Head of caudate nucleus (tissue), 42 donors: ENCODE measurements at regions not wholly inside any gene's neighbourhood (a gene's known extent, or its start where the extent isn't known, plus 50 kb on each side); places are given as distances from the start of the nearest gene placed in this dataset.

Source experiments
- DNase-seq, 42 donors: peaks; one replicate each; pipeline versions ENCODE4 v3.0.0 to v3.0.0-alpha.2; 2020 to 2021; ENCODE audit warnings: mixed read lengths in 7 of 42
- intact Hi-C: fragments of 100-400 bp; cut with DNase I; formaldehyde crosslinking; loops from one replicate; pipeline ENCODE4 v1.15.0; 2022

GRCh38 chr4:163744861-163745260 lies 250.4 kb downstream of the TMA16 start:
- intact Hi-C loops, result no loop called here
- DNase-seq, result no peak

GRCh38 chr4:163747293-163747692 lies 252.8 kb downstream of the TMA16 start:
- no peak for DNase-seq
- intact Hi-C loops, result no loop called here

- DNase-seq, result no peak
- intact Hi-C loops, result no loop called here
Observed at GRCh38 chr4:163747886-163748285, 253.4 kb downstream of the TMA16 start.

- intact Hi-C loops, result no loop called here
- DNase-seq, result peak in 2 of 42 donors; percentile 3 to 5
Observed at GRCh38 chr4:163748449-163748848, 254.0 kb downstream of the TMA16 start.

DNA sequence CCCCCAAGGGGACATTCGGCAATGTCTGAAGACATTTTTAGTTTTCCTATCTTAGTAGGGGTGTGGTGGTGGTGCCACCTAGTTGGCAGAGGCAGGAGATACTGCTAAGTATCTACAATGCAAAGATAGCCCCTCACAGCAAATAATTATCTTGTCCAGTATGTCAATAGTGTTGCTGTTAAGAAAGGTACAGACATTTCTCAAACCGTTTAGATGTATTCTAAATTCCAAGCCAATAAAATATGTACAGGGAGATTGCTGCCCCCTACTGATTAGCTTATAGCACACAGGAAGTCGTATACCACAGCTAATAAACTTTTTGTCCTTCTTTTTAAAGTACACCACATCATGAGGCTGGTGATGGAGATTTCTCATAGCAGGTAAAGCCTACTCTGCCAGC lies 260.5 kb downstream of the TMA16 start:
- DNase-seq, result peak in 1 of 42 donors; percentile 18
- intact Hi-C loops, result loop anchor here (10.0 kb wide), 1 partner anchor 200 kb away; no protein-coding TSS in a partner anchor

GRCh38 chr4:163757219-163757618 lies 262.7 kb downstream of the TMA16 start:
- intact Hi-C loops, result loop anchor here (10.0 kb wide), 1 partner anchor 202 kb away; no protein-coding TSS in a partner anchor
- DNase-seq, result no peak

DNA sequence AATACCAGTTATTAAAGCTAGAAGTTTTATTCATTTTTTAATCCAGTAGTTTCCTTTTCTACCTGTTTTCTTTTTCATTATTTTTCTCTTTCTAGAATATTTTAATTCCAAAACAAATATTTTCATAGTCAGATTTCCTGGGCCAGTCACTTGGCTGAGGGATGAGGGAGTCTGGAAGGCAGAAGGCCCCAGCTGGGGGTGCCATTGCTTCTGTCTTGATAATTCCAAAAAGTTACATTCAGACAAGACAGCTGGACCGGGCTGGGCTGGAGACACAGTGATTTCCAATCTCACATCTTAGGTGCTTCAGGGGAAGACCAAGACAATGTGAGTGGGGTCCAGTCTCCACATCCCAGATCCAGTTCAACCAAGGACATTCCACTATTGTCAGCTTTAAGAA lies 263.5 kb downstream of the TMA16 start:
- DNase-seq, result peak in 18 of 42 donors; percentile 4 to 65 (median 19)
- intact Hi-C loops, result loop anchor here (10.0 kb wide), 1 partner anchor 203 kb away; no protein-coding TSS in a partner anchor

DNA sequence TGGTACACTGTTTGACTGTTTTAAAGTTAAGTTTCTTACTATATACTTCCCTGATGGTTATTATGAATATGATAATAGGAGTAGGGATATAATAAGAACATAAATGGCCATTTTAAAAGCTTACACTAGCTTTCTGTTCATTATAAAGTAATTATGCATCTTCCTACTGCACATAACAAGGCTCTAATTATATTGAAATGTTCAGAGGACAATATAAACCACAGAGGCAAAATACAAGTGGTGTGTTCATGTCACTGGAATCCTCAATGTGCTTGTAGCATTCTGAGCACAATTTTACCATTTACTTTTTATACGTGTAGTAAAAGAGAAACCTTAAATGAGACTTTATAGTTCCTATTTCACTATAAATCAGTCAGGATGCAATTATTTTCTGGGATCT lies 268.3 kb downstream of the TMA16 start:
- DNase-seq, result no peak
- intact Hi-C loops, result no loop called here

DNA sequence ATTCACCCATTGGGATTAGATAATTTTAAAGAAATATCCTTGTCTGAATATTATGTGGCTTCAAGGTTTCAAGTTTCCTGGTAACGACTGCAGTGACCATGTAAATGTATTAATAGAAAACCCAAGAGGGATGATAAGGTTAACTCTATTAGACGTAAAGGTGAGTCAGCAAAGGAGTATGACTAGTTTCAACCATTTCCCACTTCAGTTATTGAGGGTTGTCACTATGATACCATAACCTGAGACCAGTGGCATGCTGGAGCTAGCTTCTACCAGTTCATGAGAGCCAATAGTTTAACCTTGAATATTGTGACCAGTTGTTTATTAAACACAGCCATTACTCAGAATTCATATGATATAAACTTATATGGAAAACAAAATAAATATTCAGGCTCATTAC lies 270.1 kb downstream of the TMA16 start:
- no peak for DNase-seq
- intact Hi-C loops, result no loop called here

DNA sequence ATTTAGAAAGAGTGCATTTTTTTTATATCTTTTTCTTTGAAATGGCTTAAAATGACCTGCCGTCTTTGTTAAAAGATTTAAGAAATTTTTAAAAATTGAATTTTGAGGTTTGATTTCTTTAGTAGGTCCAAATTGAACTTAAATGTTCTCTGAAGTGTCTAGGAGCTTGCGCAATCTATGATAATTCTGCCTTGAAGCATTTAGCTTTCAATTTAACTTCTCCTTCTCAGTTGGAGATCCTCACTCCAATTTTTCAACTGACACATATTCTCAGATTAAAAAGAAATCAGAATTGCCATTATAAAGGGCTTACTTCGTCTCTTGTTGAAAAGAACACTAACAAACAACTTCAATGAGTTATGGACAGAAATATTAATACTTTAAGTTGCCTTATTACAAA lies 273.5 kb downstream of the TMA16 start:
- intact Hi-C loops, result no loop called here

DNA sequence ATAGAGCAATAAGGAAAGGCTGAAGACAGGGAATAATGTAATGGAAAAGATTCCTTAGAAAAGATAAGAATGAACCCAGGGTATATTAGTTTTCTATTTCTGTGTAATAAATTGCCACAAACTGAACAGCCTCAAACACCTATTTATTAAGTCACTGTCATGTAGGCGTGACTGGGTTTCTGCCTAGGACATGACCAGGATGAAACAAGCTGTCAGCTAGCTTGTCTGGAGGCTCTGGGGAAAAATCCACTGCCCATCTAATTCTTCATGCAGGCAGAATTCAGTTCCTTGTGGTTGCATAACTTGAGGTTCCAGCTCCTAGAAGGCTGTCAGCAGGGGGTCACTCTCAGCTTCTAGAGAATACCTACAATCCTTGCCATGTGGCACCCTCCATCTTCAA lies 277.7 kb downstream of the TMA16 start:
- intact Hi-C loops, result no loop called here
- DNase-seq, result no peak

More for the DNA sequence above, 273.5 kb downstream of the TMA16 start:
- no peak for DNase-seq

GRCh38 chr4:163773940-163774339 lies 279.4 kb downstream of the TMA16 start:
- intact Hi-C loops, result no loop called here

DNA sequence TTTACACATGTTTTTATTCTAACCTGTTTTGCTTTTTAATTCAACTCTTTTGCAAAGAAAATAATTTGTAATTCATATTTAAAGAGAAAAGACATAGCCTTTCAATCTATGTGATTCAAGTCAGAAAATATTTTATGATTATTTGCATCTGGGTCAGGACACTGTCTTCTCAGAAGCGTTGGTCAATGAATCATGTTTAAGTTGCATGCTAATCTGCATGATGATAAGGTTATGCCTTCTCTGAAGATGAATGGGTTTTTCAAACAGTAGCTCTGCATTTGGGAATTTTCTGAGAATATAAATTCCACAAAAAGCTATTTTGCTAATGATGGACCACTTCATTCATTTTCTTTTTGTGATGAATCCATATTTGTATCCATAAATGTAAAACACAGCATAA lies 282.5 kb downstream of the TMA16 start:
- intact Hi-C loops, result no loop called here
- no peak for DNase-seq

More at GRCh38 chr4:163773940-163774339, 279.4 kb downstream of the TMA16 start:
- no peak for DNase-seq

DNA sequence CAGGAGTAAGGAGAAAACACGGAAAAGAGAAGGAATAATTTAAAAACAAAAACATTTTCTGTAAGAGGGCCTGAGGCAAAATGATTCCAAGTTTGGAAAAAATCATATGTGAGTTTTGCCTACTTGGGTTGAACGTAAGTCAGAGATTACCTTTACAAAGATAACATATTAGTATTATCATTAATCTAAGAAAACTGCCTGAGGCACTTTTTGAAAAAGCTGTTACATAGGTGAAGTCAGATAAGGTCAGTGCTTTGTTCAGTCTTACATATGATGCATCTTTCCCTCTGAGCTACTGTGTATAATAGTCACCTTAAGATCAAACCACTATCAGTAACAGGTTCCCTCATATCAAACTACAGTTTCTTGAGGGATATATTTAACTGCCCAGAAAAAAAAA lies 287.2 kb downstream of the TMA16 start:
- DNase-seq, result no peak
- intact Hi-C loops, result no loop called here

DNA sequence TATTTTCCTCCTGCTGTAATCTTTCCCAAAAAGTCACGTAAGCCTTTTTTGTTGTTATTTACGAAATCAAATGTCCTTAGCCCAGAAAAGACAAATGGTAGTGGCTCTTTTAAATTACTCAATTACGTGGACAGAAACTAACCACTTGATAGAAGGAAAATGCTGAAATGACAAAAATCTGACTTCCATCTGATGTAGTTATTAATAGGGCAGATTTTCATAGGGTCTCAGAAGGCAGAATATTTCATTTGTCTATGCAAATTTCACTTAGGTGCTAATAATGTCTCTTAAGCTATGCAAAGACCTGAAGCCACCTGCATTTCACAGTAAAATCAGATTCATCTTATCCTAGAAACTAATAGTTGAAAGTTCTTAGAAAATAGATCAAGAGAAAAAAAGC lies 295.7 kb downstream of the TMA16 start:
- intact Hi-C loops, result no loop called here
- DNase-seq, result no peak

DNA sequence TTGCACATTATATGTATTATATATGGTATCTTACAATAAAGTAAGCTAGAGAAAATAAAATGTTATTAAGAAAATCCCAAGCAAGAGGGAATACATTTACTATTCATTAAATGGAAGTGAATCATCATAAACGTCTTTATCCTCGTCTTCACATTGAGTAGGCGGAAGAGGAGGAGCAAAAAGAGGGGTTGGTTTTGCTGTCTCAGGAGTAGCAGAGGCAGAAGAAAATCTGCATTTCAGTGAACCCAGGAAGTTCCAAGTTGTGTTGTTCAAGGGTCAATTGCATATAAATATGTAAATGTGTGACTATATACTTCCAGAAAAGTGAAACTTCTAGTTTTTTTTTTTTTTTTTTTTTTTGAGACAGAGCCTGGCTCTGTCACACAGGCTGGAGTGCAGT lies 301.4 kb downstream of the TMA16 start:
- intact Hi-C loops, result no loop called here

GRCh38 chr4:163804001-163804400 lies 309.5 kb downstream of the TMA16 start:
- no peak for DNase-seq

More for the DNA sequence above, 301.4 kb downstream of the TMA16 start:
- no peak for DNase-seq

GRCh38 chr4:163806653-163807052 lies 312.2 kb downstream of the TMA16 start:
- intact Hi-C loops, result no loop called here
- no peak for DNase-seq

More at GRCh38 chr4:163804001-163804400, 309.5 kb downstream of the TMA16 start:
- intact Hi-C loops, result no loop called here

- DNase-seq, result no peak
- intact Hi-C loops, result no loop called here
Observed at GRCh38 chr4:163808011-163808410, 313.5 kb downstream of the TMA16 start.

DNA sequence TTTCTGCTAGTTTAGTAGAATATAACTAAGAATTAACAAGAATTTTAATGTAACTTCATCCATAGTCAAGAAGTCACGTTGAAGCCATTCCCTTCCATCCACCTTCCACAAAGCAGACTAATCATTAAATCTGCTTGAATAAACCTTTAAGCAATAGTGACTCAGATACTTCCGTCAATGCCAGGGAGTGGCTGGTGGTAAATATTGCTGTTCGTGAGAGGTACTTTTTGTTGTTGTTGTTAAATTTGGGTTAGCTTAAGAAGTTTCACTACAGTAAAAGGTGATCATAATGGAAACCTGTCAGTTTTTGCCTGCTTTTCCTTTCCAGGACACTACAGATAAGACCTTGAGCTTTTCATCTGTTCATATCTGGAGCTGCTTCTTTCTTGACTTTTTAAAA lies 316.3 kb downstream of the TMA16 start:
- no peak for DNase-seq
- intact Hi-C loops, result no loop called here

GRCh38 chr4:163815776-163816175 lies 321.3 kb downstream of the TMA16 start:
- intact Hi-C loops, result no loop called here
- DNase-seq, result no peak

DNA sequence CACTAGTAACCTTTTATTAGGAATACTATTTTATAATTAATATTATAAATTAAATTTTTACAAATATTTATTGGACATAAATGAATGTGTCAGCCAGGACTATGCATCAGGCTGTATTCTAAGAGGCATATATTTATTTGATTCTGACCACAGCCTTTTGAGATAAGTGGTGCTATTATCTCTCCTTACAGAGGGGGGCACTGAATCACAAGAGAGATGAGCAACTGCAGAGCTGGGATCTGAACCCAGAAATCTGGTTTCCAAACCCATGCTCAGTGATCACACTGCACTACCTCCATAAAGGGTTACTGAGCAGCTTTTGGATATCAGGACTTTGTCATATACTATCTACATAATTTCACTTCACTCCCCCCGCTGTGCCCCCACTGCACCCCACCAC lies 322.0 kb downstream of the TMA16 start:
- intact Hi-C loops, result no loop called here
- DNase-seq, result no peak
